DOHH2 (cell line): ENCODE measurements at regions not wholly inside any gene's neighbourhood (a gene's known extent, or its start where the extent isn't known, plus 50 kb on each side); places are given as distances from the start of the nearest gene placed in this dataset.

Source experiments
- EZH2phosphoT487 ChIP-seq: fragments of 200-600 bp; sonication (generic); IDR thresholded peaks from 2 replicates; pipeline ENCODE4 v1.6.1; 2017; ENCODE audit warnings: borderline replicate concordance, mild to moderate bottlenecking, antibody characterized with exemption, low read length, moderate library complexity, mixed read lengths
- TF ChIP-seq, protein P1 (sequence below): fragments of 200-600 bp; sonication (generic); IDR thresholded peaks from one replicate; pipeline ENCODE4 v1.5.1; 2014; ENCODE audit warnings: antibody characterized with exemption, mild to moderate bottlenecking, low read depth, low read length; ENCODE audit not compliant: poor library complexity, severe bottlenecking

- TF ChIP-seq, protein P1, sequence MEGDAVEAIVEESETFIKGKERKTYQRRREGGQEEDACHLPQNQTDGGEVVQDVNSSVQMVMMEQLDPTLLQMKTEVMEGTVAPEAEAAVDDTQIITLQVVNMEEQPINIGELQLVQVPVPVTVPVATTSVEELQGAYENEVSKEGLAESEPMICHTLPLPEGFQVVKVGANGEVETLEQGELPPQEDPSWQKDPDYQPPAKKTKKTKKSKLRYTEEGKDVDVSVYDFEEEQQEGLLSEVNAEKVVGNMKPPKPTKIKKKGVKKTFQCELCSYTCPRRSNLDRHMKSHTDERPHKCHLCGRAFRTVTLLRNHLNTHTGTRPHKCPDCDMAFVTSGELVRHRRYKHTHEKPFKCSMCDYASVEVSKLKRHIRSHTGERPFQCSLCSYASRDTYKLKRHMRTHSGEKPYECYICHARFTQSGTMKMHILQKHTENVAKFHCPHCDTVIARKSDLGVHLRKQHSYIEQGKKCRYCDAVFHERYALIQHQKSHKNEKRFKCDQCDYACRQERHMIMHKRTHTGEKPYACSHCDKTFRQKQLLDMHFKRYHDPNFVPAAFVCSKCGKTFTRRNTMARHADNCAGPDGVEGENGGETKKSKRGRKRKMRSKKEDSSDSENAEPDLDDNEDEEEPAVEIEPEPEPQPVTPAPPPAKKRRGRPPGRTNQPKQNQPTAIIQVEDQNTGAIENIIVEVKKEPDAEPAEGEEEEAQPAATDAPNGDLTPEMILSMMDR = no peak
- TF ChIP-seq EZH2phosphoT487 = no peak
Observed at GRCh38 chr7:155388561-155388960, 69.4 kb upstream of the EN2 start.
